Activated T-cell treated with anti-CD3 and anti-CD28 coated beads for 24 hours (primary cell): ENCODE measurements at regions not wholly inside any gene's neighbourhood (a gene's known extent, or its start where the extent isn't known, plus 50 kb on each side); places are given as distances from the start of the nearest gene placed in this dataset.

Experiments used
- DNase-seq: peaks from one replicate; pipeline ENCODE4 v3.0.0-alpha.2; 2020; ENCODE audit warnings: low read depth

- no peak for DNase-seq
These were observed 228.6 kb upstream of the E2F7 start for GRCh38 chr12:77294016-77294415.

- DNase-seq: no peak
These were observed 209.6 kb upstream of the E2F7 start for GRCh38 chr12:77274926-77275325.

GRCh38 chr12:77273898-77274297, 208.5 kb upstream of the E2F7 start:
- DNase-seq: no peak

- no peak for DNase-seq
These were observed 191.6 kb upstream of the E2F7 start for GRCh38 chr12:77256956-77257355.

GRCh38 chr12:77253321-77253720, 188.0 kb upstream of the E2F7 start:
- no peak for DNase-seq

GRCh38 chr12:77251799-77252198, 186.4 kb upstream of the E2F7 start:
- DNase-seq: no peak

GRCh38 chr12:77249892-77250291, 184.5 kb upstream of the E2F7 start:
- no peak for DNase-seq

GRCh38 chr12:77248036-77248435, 182.7 kb upstream of the E2F7 start:
- DNase-seq: no peak

- no peak for DNase-seq
These were observed 182.2 kb upstream of the E2F7 start for GRCh38 chr12:77247542-77247941.

GRCh38 chr12:77243345-77243744, 178.0 kb upstream of the E2F7 start:
- no peak for DNase-seq

GRCh38 chr12:77239617-77240016, 174.2 kb upstream of the E2F7 start:
- DNase-seq: no peak

GRCh38 chr12:77238335-77238734, 173.0 kb upstream of the E2F7 start:
- DNase-seq: no peak

GRCh38 chr12:77237896-77238295, 172.5 kb upstream of the E2F7 start:
- no peak for DNase-seq

GRCh38 chr12:77236066-77236465, 170.7 kb upstream of the E2F7 start:
- no peak for DNase-seq

GRCh38 chr12:77232045-77232444, 166.7 kb upstream of the E2F7 start:
- DNase-seq: no peak

- no peak for DNase-seq
These were observed 166.1 kb upstream of the E2F7 start for GRCh38 chr12:77231501-77231918.

- DNase-seq: no peak
These were observed 164.5 kb upstream of the E2F7 start for GRCh38 chr12:77229640-77230442.

- no peak for DNase-seq
These were observed 163.0 kb upstream of the E2F7 start for GRCh38 chr12:77228376-77228775.

- no peak for DNase-seq
These were observed 161.0 kb upstream of the E2F7 start for GRCh38 chr12:77226368-77226767.

GRCh38 chr12:77225373-77225772, 160.0 kb upstream of the E2F7 start:
- DNase-seq: no peak

- no peak for DNase-seq
These were observed 159.0 kb upstream of the E2F7 start for GRCh38 chr12:77224346-77224745.

GRCh38 chr12:77222336-77222735, 157.0 kb upstream of the E2F7 start:
- DNase-seq: no peak

GRCh38 chr12:77220586-77220985, 155.2 kb upstream of the E2F7 start:
- DNase-seq: no peak

GRCh38 chr12:77218278-77218677, 152.9 kb upstream of the E2F7 start:
- DNase-seq: no peak
